AG10803 (cell line): ENCODE measurements at regions not wholly inside any gene's neighbourhood (a gene's known extent, or its start where the extent isn't known, plus 50 kb on each side); places are given as distances from the start of the nearest gene placed in this dataset.

Source experiments
- DNase-seq: peaks from one replicate; pipeline ENCODE4 v3.0.0; 2010; ENCODE audit warnings: low read depth
- H3K4me3 ChIP-seq: 2 replicates; pipeline ENCODE4 v1.5.1; 2011; ENCODE audit warnings: mild to moderate bottlenecking, low read length, control low read depth
- TF ChIP-seq, protein P1 (sequence below): conservative IDR thresholded peaks from 2 replicates; pipeline ENCODE4 v1.5.1; 2011; ENCODE audit warnings: mild to moderate bottlenecking, low read length, control low read depth, inconsistent platforms

DNA sequence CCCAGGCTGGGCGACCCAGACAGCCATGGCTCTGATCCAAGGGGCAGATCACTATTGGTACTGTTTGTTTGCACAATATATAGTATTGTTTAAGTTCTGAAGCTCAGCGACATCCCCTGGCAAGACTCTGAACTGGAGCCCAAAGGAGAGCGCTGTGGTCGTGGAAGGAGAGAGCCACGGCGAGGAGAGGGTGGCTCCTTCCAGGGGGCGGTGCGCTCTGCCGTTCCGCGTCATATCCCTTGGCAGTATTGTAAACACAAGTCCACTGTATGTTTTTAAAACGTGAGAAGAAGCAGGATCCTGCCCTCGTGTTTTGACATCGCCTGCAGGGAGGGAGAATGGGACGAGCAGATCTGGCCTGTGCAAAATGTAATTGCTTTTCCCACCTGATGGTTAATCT, 185.5 kb downstream of the RAB28 start:
- TF ChIP-seq, protein P1, sequence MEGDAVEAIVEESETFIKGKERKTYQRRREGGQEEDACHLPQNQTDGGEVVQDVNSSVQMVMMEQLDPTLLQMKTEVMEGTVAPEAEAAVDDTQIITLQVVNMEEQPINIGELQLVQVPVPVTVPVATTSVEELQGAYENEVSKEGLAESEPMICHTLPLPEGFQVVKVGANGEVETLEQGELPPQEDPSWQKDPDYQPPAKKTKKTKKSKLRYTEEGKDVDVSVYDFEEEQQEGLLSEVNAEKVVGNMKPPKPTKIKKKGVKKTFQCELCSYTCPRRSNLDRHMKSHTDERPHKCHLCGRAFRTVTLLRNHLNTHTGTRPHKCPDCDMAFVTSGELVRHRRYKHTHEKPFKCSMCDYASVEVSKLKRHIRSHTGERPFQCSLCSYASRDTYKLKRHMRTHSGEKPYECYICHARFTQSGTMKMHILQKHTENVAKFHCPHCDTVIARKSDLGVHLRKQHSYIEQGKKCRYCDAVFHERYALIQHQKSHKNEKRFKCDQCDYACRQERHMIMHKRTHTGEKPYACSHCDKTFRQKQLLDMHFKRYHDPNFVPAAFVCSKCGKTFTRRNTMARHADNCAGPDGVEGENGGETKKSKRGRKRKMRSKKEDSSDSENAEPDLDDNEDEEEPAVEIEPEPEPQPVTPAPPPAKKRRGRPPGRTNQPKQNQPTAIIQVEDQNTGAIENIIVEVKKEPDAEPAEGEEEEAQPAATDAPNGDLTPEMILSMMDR, result no peak
- no peak for DNase-seq
- no peak overlapping the region for H3K4me3 ChIP-seq

DNA sequence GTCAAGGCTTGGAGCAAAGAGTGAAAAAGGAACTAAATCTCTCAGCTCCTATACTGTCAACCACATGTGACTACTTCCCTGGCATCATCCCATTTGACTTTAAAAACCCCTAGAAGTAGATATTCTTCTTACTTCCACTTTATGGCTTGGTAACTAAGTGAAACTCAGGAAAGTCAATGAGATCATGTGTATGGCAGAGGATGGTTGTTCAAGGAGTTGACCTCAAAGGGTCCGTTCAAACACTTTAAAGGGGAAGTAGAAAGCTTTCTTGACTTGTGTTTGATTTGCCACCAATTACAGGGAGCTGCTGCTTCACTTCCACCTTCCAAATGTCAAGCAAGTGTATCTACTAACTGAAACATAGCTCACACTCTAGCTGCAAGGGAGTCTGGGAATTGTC, 187.2 kb downstream of the RAB28 start:
- no peak overlapping the region for H3K4me3 ChIP-seq
- TF ChIP-seq, protein P1, result no peak
- no peak for DNase-seq

- H3K4me3 ChIP-seq, result no peak overlapping the region
- DNase-seq, result peak; percentile 7
- TF ChIP-seq, protein P1, result no peak
These were observed 189.1 kb downstream of the RAB28 start for GRCh38 chr4:13294961-13295605.

- no peak for DNase-seq
- H3K4me3 ChIP-seq, result no peak overlapping the region
- TF ChIP-seq, protein P1, result no peak
These were observed 191.8 kb downstream of the RAB28 start for GRCh38 chr4:13292372-13292771.

DNA sequence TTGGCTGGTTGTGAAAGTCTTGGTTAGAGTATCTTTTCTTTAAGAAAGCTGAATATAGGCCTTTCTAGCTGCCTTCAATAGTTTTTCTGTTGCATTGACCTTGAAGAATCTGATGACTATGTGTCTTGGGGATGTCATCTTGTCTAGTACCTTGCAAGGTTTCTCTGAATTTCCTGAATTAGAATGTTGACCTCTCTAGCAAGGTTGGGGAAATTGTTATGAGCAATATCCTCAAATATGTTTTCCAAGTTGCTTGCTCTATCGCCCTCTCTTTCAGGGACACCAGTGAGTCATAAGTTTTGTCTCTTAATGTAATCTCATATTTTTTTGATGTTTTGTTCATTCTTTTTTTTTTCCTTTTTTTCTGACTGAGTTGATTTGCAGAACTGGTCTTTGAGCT, 194.7 kb downstream of the RAB28 start:
- H3K4me3 ChIP-seq, result no peak overlapping the region
- DNase-seq, result peak; percentile 50
- TF ChIP-seq, protein P1, result no peak

- H3K4me3 ChIP-seq, result no peak overlapping the region
- DNase-seq, result peak; percentile 23
- TF ChIP-seq, protein P1, result no peak
These were observed 198.8 kb downstream of the RAB28 start for GRCh38 chr4:13285336-13285735.

GRCh38 chr4:13284932-13285331, 199.2 kb downstream of the RAB28 start:
- DNase-seq, result no peak
- TF ChIP-seq, protein P1, result no peak
- H3K4me3 ChIP-seq, result no peak overlapping the region
